HCT116 (cell line): ENCODE measurements at regions not wholly inside any gene's neighbourhood (a gene's known extent, or its start where the extent isn't known, plus 50 kb on each side); places are given as distances from the start of the nearest gene placed in this dataset.
"Not testable (repeated sequence)": the region's sequence is repeated elsewhere in the genome, so short reads cannot be mapped to it uniquely, and the experiment has no call there.

ENCODE experiments used
- ATAC-seq: fragments of 200-7000 bp; cut with Tn5 transposase; 2 replicates; pipeline ENCODE4 v1.9.1; 2020; ENCODE audit warnings: mild to moderate bottlenecking, moderate library complexity
- BruUV-seq: library from RNA; stranded (reverse); fragments of 400-500 nt; replicated peaks from 2 replicates; lab custom pipeline; 2021; lab: Mats Ljungman, UMichigan
- CTCF ChIA-PET: fragments of 300-600 bp; sonication (Branson Sonifier 250); formaldehyde crosslinking; loops from one replicate; lab custom pipeline; 2021; ENCODE audit warnings: antibody characterized with exemption; lab: Charles Lee
- POLR2A ChIA-PET: fragments of 300-600, 350-600 bp; sonication (Branson Sonifier 250); formaldehyde crosslinking; loops from one replicate; lab custom pipeline; 2021; ENCODE audit warnings: antibody characterized with exemption; lab: Charles Lee
- RAD21 ChIA-PET, 2 experiments: fragments of 300-600 bp; sonication (Branson Sonifier 250); formaldehyde crosslinking; loops; one replicate each; lab custom pipeline; 2023; ENCODE audit warnings: low total read pairs in 2 of 2; ENCODE audit not compliant: uncharacterized antibody in 2 of 2, unreplicated experiment in 2 of 2, low non-redundant PET in 1 of 2; lab: Charles Lee
- DNase-seq: peaks from one replicate; pipeline ENCODE4 v3.0.0-alpha.2; 2010; ENCODE audit warnings: low read depth, low spot score
- H2AFZ ChIP-seq: fragments of 200-600 bp; shearing (Covaris generic), sonication (generic); 2 replicates; pipeline ENCODE4 v1.6.1; 2017; ENCODE audit warnings: low read depth, mixed run types, mixed read lengths, antibody characterized with exemption, low read length; ENCODE audit not compliant: poor library complexity, severe bottlenecking
- H3K27ac ChIP-seq: 2 replicates; pipeline ENCODE4 v1.5.1; 2012; ENCODE audit warnings: low read depth, low read length
- H3K27me3 ChIP-seq: fragments of 200-600 bp; sonication (generic); 2 replicates; pipeline ENCODE4 v1.6.1; 2016; ENCODE audit warnings: mixed run types, low read length, mixed read lengths; ENCODE audit not compliant: insufficient read depth
- H3K36me3 ChIP-seq, 2 experiments: fragments of 200-500 bp in 1 of 2; fragments of 200-600 bp in 1 of 2; sonication (Bioruptor generic) in 1 of 2; sonication (generic) in 1 of 2; 2 replicates each; pipeline versions ENCODE4 v1.5.1 to v1.6.1; 2014 to 2016; ENCODE audit warnings: low read length in 2 of 2, inconsistent platforms in 1 of 2, mixed read lengths in 1 of 2, mixed run types in 1 of 2; ENCODE audit not compliant: insufficient read depth in 2 of 2, control insufficient read depth in 1 of 2
- H3K4me1 ChIP-seq, 2 experiments: fragments of 200-600 bp in 1 of 2; sonication (generic) in 1 of 2; 2 replicates each; pipeline versions ENCODE4 v1.5.1 to v1.6.1; 2012 to 2017; ENCODE audit warnings: low read length in 2 of 2, inconsistent platforms in 1 of 2, mild to moderate bottlenecking in 1 of 2, mixed read lengths in 1 of 2, mixed run types in 1 of 2, moderate library complexity in 1 of 2; ENCODE audit not compliant: insufficient read depth in 2 of 2, control insufficient read depth in 1 of 2
- H3K4me2 ChIP-seq: fragments of 200-600 bp; sonication (generic); 2 replicates; pipeline ENCODE4 v1.6.1; 2017; ENCODE audit warnings: mixed run types, low read length, mixed read lengths
- H3K4me3 ChIP-seq, 2 experiments: fragments of 200-600 bp in 1 of 2; sonication (generic) in 1 of 2; replicated peaks in 1 of 2; 2 replicates each; pipeline ENCODE4 v1.5.1; 2011 to 2016; ENCODE audit warnings: low read length in 2 of 2, control low read depth in 1 of 2, low read depth in 1 of 2, mild to moderate bottlenecking in 1 of 2, mixed read lengths in 1 of 2, mixed run types in 1 of 2
- H3K79me2 ChIP-seq: fragments of 200-600 bp; sonication (generic); 2 replicates; pipeline ENCODE4 v1.6.1; 2017; ENCODE audit warnings: mild to moderate bottlenecking, mixed run types, low read length, moderate library complexity, mixed read lengths; ENCODE audit not compliant: insufficient read depth
- H3K9ac ChIP-seq: fragments of 200-600 bp; sonication (generic); 2 replicates; pipeline ENCODE4 v1.6.1; 2016; ENCODE audit warnings: low read length, mixed read lengths
- H3K9me2 ChIP-seq: fragments of 200-600 bp; sonication (generic), shearing (Covaris generic); 2 replicates; pipeline ENCODE4 v1.6.1; 2017; ENCODE audit warnings: mixed run types, mild to moderate bottlenecking, moderate library complexity; ENCODE audit not compliant: insufficient read depth
- H3K9me3 ChIP-seq, 2 experiments: fragments of 200-500 bp in 1 of 2; fragments of 200-600 bp in 1 of 2; sonication (Bioruptor generic) in 1 of 2; sonication (generic) in 1 of 2; 2 replicates each; pipeline ENCODE4 v1.6.1; 2014 to 2017; ENCODE audit warnings: low read length in 2 of 2, mixed read lengths in 2 of 2, inconsistent platforms in 1 of 2, low read depth in 1 of 2, mild to moderate bottlenecking in 1 of 2, mixed run types in 1 of 2, moderate library complexity in 1 of 2; ENCODE audit not compliant: control insufficient read depth in 1 of 2, insufficient read depth in 1 of 2
- H4K20me1 ChIP-seq: fragments of 200-600 bp; sonication (generic), shearing (Covaris generic); 2 replicates; pipeline ENCODE4 v1.6.1; 2017; ENCODE audit warnings: mixed run types, mild to moderate bottlenecking, moderate library complexity; ENCODE audit not compliant: insufficient read depth
- ATF3 ChIP-seq: IDR thresholded peaks from 2 replicates; pipeline ENCODE4 v1.6.1; 2012
- ELF1 ChIP-seq: IDR thresholded peaks from 2 replicates; pipeline ENCODE4 v1.6.1; 2012; ENCODE audit warnings: low read depth, borderline replicate concordance
- EZH2 ChIP-seq: fragments of 200-600 bp; sonication (generic); IDR thresholded peaks from 2 replicates; pipeline ENCODE4 v1.6.1; 2017; ENCODE audit warnings: antibody characterized with exemption, mixed run types
- EZH2phosphoT487 ChIP-seq: fragments of 200-600 bp; IDR thresholded peaks from 2 replicates; pipeline ENCODE4 v1.6.1; 2018; ENCODE audit warnings: antibody characterized with exemption, borderline replicate concordance
- FOSL1 ChIP-seq: IDR thresholded peaks from 2 replicates; pipeline ENCODE4 v1.6.1; 2012; ENCODE audit warnings: low read depth
- JUND ChIP-seq: IDR thresholded peaks from 2 replicates; pipeline ENCODE4 v1.6.1; 2012
- POLR2A ChIP-seq: IDR thresholded peaks from 2 replicates; pipeline ENCODE4 v1.7.0; 2011; ENCODE audit warnings: borderline replicate concordance; ENCODE audit not compliant: insufficient read depth, insufficient read length; ENCODE audit errors: extremely low read depth
- POLR2AphosphoS5 ChIP-seq: IDR thresholded peaks from 2 replicates; pipeline ENCODE4 v1.6.1; 2011; ENCODE audit warnings: mild to moderate bottlenecking, low read depth, low read length, moderate library complexity
- RAD21 ChIP-seq: IDR thresholded peaks from 2 replicates; pipeline ENCODE4 v1.6.1; 2012; ENCODE audit warnings: low read depth, mild to moderate bottlenecking
- SIN3A ChIP-seq: IDR thresholded peaks from 2 replicates; pipeline ENCODE4 v1.6.1; 2012; ENCODE audit warnings: low read depth
- SP1 ChIP-seq: IDR thresholded peaks from 2 replicates; pipeline ENCODE4 v1.6.1; 2012; ENCODE audit warnings: low read depth
- SRF ChIP-seq: IDR thresholded peaks from 2 replicates; pipeline ENCODE4 v1.6.1; 2012; ENCODE audit warnings: low read depth
- TCF7L2 ChIP-seq: IDR thresholded peaks from 2 replicates; pipeline ENCODE4 v1.7.0; 2011; ENCODE audit warnings: borderline replicate concordance, inconsistent platforms; ENCODE audit not compliant: insufficient read depth, insufficient read length; ENCODE audit errors: extremely low read depth
- YY1 ChIP-seq: IDR thresholded peaks from 2 replicates; pipeline ENCODE4 v1.6.1; 2011; ENCODE audit warnings: low read length, low read depth, moderate library complexity, mild to moderate bottlenecking; ENCODE audit not compliant: insufficient replicate concordance; ENCODE audit errors: extremely low read depth
- ZBTB33 ChIP-seq: IDR thresholded peaks from 2 replicates; pipeline ENCODE4 v1.6.1; 2011; ENCODE audit warnings: mild to moderate bottlenecking, low read length, moderate library complexity; ENCODE audit not compliant: insufficient replicate concordance; ENCODE audit errors: extremely low read depth
- ZNF274 ChIP-seq: fragments of 200-500 bp; sonication (Bioruptor generic); IDR thresholded peaks from 2 replicates; pipeline ENCODE4 v1.6.1; 2014; ENCODE audit warnings: mild to moderate bottlenecking, low read depth, low read length, inconsistent platforms
- intact Hi-C: fragments of 100-400 bp; cut with micrococcal nuclease; formaldehyde crosslinking; loops from 2 replicates; pipeline ENCODE4 v1.10.0; 2022

GRCh38 chr3:6326771-6327170 lies 534.1 kb upstream of the GRM7 start (continued):
- TF ChIP-seq EZH2phosphoT487, result no peak
- TF ChIP-seq ZBTB33, result no peak
- TF ChIP-seq FOSL1, result no peak
- no peak for TF ChIP-seq SRF
- TF ChIP-seq EZH2, result no peak

GRCh38 chr3:6340980-6341325 lies 520.0 kb upstream of the GRM7 start:
- H3K4me2 ChIP-seq, intact Hi-C loops, H3K4me3 ChIP-seq, POLR2A ChIA-PET, H3K36me3 ChIP-seq, DNase-seq, CTCF ChIA-PET, H3K9ac ChIP-seq, H3K9me2 ChIP-seq, H3K9me3 ChIP-seq, H3K4me1 ChIP-seq, H4K20me1 ChIP-seq, RAD21 ChIA-PET, BruUV-seq, H3K27me3 ChIP-seq, H3K27ac ChIP-seq, ATAC-seq, H2AFZ ChIP-seq, H3K79me2 ChIP-seq: not testable (repeated sequence)

- DNase-seq (no peak), ATAC-seq (no peak)
- Histone ChIP-seq H3K79me2 (no peaks in the 10 kb centered on the region), H4K20me1 (no peaks in the 10 kb centered on the region; the same call in 1 of the 2 replicates), H3K4me3 (no peak overlapping the region), H3K9ac (no peak overlapping the region), H2AFZ (no peak overlapping the region), H3K9me3 (no peaks in the 10 kb centered on the region), H3K4me2 (no peak overlapping the region), H3K4me1 (no peaks in the 10 kb centered on the region), H3K9me2 (no peaks in the 10 kb centered on the region), H3K27me3 (no peaks in the 10 kb centered on the region), H3K36me3 (no peaks in the 10 kb centered on the region), H3K27ac (no peak overlapping the region)
- RAD21 ChIA-PET, result no interaction called here
- POLR2A ChIA-PET, result no interaction called here
- no TSS peak for BruUV-seq
- intact Hi-C loops, result no loop called here
- CTCF ChIA-PET, result no interaction called here
- TF ChIP-seq RAD21 (no peak), ELF1 (no peak), SRF (no peak), YY1 (no peak), EZH2 (no peak), ZNF274 (no peak), SIN3A (no peak), EZH2phosphoT487 (no peak), TCF7L2 (no peak), JUND (no peak), ATF3 (no peak), SP1 (no peak), POLR2AphosphoS5 (no peak), POLR2A (no peak), FOSL1 (no peak)
Measured at GRCh38 chr3:6351752-6352151, 509.2 kb upstream of the GRM7 start.
